Esophagus squamous epithelium (tissue), 5 donors: ENCODE measurements at regions not wholly inside any gene's neighbourhood (a gene's known extent, or its start where the extent isn't known, plus 50 kb on each side); places are given as distances from the start of the nearest gene placed in this dataset.
A peak's percentile ranks its signal among the peaks of the same experiment; 100 is the strongest.

ENCODE experiments used
- DNase-seq: peaks from one replicate; lab custom pipeline; 2025; lab: John Stamatoyannopoulos, UW
- H3K27ac ChIP-seq, 4 donors: fragments of 200-600 bp; sonication (generic); one replicate each; pipeline ENCODE4 v1.5.1; 2016 to 2019; ENCODE audit warnings: mild to moderate bottlenecking in 1 of 4
- H3K27me3 ChIP-seq, 4 donors: fragments of 200-600 bp; sonication (generic); 1 replicate in 3 of 4; 2 replicates in 1 of 4; pipeline versions ENCODE4 v1.5.1 to v1.6.0; 2017 to 2021; ENCODE audit warnings: antibody characterized with exemption in 1 of 4
- H3K36me3 ChIP-seq, 3 donors: fragments of 200-600 bp; sonication (generic); one replicate each; pipeline ENCODE4 v1.5.1; 2016 to 2019
- H3K4me1 ChIP-seq, 3 donors: fragments of 200-600 bp; sonication (generic); one replicate each; pipeline ENCODE4 v1.5.1; 2017 to 2019
- H3K4me3 ChIP-seq, 4 donors: fragments of 200-600 bp; sonication (generic); 1 replicate in 3 of 4; 2 replicates in 1 of 4; pipeline ENCODE4 v1.5.1; 2016 to 2019; ENCODE audit warnings: mild to moderate bottlenecking in 2 of 4, moderate library complexity in 1 of 4
- H3K9me3 ChIP-seq, 3 donors: fragments of 200-600 bp; sonication (generic); one replicate each; pipeline ENCODE4 v1.5.1; 2016 to 2019
- POLR2A ChIP-seq, 4 donors: fragments of 450-650 bp; IDR thresholded peaks; one replicate each; pipeline ENCODE4 v1.6.1; 2017; ENCODE audit warnings: antibody characterized with exemption in 4 of 4, mild to moderate bottlenecking in 4 of 4, moderate library complexity in 3 of 4
- WGBS, 2 donors: methylation state at CpG; one replicate each; pipeline ENCODE4 v1.1.5; 2018; 5-methylcytosine and 5-hydroxymethylcytosine counted together
- intact Hi-C: fragments of 100-400 bp; cut with DNase I; formaldehyde crosslinking; loops from one replicate; pipeline ENCODE4 v1.15.0; 2022
- TF ChIP-seq, protein P1 (sequence below), 6 experiments: fragments of 450-650 bp in 4 of 6; fragments of 200-600 bp in 2 of 6; sonication (generic) in 2 of 6; IDR thresholded peaks; one replicate each; pipeline ENCODE4 v1.5.1; 2016 to 2019; ENCODE audit warnings: antibody characterized with exemption in 6 of 6, mild to moderate bottlenecking in 4 of 6, moderate library complexity in 4 of 6
- donor health status: DM: yes; HTN: yes; CAD: no.

DNA sequence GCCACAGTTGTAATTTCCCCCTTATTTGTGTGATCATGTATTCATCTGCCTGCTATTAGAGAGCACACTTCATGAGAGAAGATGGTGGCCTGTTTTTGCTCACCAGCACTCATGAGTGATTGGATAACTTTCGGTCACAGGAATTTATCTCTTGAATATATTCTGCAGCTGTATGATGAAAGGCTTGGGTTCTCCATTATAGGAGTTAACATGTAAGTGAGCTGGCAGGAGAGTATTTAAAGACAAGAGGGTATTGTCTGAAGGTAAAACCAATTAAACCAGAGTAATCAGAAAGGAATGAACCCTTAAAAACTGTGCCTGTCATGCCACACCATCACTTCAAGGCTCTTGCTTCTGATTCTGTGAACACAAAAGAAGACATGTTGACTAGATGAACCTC, 574.9 kb upstream of the CAMK1G start:
- no peak for TF ChIP-seq POLR2A (IDR thresholded peaks at IDR 0.05)
- TF ChIP-seq, protein P1, sequence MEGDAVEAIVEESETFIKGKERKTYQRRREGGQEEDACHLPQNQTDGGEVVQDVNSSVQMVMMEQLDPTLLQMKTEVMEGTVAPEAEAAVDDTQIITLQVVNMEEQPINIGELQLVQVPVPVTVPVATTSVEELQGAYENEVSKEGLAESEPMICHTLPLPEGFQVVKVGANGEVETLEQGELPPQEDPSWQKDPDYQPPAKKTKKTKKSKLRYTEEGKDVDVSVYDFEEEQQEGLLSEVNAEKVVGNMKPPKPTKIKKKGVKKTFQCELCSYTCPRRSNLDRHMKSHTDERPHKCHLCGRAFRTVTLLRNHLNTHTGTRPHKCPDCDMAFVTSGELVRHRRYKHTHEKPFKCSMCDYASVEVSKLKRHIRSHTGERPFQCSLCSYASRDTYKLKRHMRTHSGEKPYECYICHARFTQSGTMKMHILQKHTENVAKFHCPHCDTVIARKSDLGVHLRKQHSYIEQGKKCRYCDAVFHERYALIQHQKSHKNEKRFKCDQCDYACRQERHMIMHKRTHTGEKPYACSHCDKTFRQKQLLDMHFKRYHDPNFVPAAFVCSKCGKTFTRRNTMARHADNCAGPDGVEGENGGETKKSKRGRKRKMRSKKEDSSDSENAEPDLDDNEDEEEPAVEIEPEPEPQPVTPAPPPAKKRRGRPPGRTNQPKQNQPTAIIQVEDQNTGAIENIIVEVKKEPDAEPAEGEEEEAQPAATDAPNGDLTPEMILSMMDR (IDR thresholded peaks at IDR 0.05) = no peak
- intact Hi-C loops = no loop called here
- Histone ChIP-seq H3K36me3 (no peaks in the 10 kb centered on the region), H3K9me3 (no peaks in the 10 kb centered on the region), H3K27ac (no peak overlapping the region), H3K27me3 (no peaks in the 10 kb centered on the region), H3K4me3 (no peak overlapping the region), H3K4me1 (peaks cover 0 to 19% (median 0%) of the 10 kb centered on the region in 3 donors)
- 100% methylated on average over 1 of the region's 1 CpG for WGBS, 2 donors
- no peak for DNase-seq

GRCh38 chr1:209010475-209011230, 572.9 kb upstream of the CAMK1G start:
- no peaks in the 10 kb centered on the region for H3K36me3 ChIP-seq
- intact Hi-C loops = no loop called here
- no peak for DNase-seq
- peaks cover 0 to 19% (median 0%) of the 10 kb centered on the region in 3 donors for H3K4me1 ChIP-seq
- WGBS, 2 donors = 68 to 79% methylated on average over 6 of the region's 6 CpGs
- no peaks in the 10 kb centered on the region for H3K9me3 ChIP-seq
- H3K27ac ChIP-seq = no peak overlapping the region
- no peak for TF ChIP-seq POLR2A (IDR thresholded peaks at IDR 0.05)
- TF ChIP-seq, protein P1 (IDR thresholded peaks at IDR 0.05) = no peak
- H3K27me3 ChIP-seq = no peaks in the 10 kb centered on the region
- H3K4me3 ChIP-seq = no peak overlapping the region

DNA sequence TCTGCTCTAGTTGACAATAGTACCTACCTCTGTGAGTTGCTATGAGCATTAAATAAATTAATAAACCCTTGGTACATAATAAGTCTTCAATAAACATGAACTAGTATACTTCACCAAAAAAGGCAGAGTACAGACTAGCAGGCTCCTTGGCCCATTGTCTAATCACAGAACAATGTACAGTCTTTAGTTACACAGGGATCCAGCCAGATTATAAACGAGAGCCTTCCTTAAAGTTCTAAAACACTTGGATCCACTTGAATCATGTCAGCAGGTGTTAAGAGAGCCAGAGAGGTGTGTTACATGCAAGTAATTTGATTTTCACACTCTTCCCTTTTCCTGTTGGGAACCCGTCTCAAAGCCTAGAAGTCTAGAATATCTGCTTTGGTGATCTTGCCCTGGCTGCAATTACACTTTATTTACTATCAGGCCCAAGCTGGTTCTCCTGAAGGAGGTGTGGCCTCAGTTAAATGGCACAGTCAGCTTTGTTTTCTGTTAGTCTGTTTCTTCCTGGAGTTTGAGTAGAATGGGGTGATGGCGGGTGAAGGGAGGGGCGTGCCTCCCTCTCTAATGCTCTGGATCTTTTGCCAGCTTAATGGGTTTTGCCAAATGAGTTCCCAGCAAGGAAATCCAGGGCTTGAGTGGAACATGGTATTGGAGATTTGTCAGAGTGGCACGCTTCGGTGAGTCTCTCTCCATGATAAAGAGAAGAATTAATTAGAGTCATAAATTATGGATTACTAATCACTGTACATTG, 570.9 kb upstream of the CAMK1G start:
- WGBS, 2 donors = 28 to 65% methylated on average over 6 of the region's 6 CpGs
- intact Hi-C loops = no loop called here
- Histone ChIP-seq H3K27me3 (no peaks in the 10 kb centered on the region), H3K4me3 (no peak overlapping the region), H3K9me3 (peaks cover 0 to 10% (median 0%) of the 10 kb centered on the region in 3 donors), H3K27ac (peak overlapping the region in 3 of 4 donors; percentile 11 to 64 (median 59)), H3K36me3 (no peaks in the 10 kb centered on the region), H3K4me1 (peaks cover 0 to 19% (median 0%) of the 10 kb centered on the region in 3 donors)
- no peak for DNase-seq
- TF ChIP-seq, protein P1 (IDR thresholded peaks at IDR 0.05) = no peak
- TF ChIP-seq POLR2A (IDR thresholded peaks at IDR 0.05) = no peak

- TF ChIP-seq POLR2A (IDR thresholded peaks at IDR 0.05) = no peak
- TF ChIP-seq, protein P1 (IDR thresholded peaks at IDR 0.05) = no peak
Observed at GRCh38 chr1:209015092-209015491, 568.4 kb upstream of the CAMK1G start.

GRCh38 chr1:209021622-209022021, 561.9 kb upstream of the CAMK1G start:
- peaks cover 0 to 34% (median 3%) of the 10 kb centered on the region in 3 donors for H3K9me3 ChIP-seq

More at GRCh38 chr1:209015092-209015491, 568.4 kb upstream of the CAMK1G start:
- no peak overlapping the region for H3K27ac ChIP-seq
- no peaks in the 10 kb centered on the region for H3K27me3 ChIP-seq
- no peak overlapping the region for H3K4me3 ChIP-seq
- intact Hi-C loops = no loop called here
- DNase-seq = no peak
- no peaks in the 10 kb centered on the region for H3K36me3 ChIP-seq
- peaks cover 0 to 19% (median 0%) of the 10 kb centered on the region in 3 donors for H3K4me1 ChIP-seq
- H3K9me3 ChIP-seq = peaks cover 0 to 26% (median 2%) of the 10 kb centered on the region in 3 donors

More at GRCh38 chr1:209021622-209022021, 561.9 kb upstream of the CAMK1G start:
- no peaks in the 10 kb centered on the region for H3K36me3 ChIP-seq
- DNase-seq = no peak
- no peaks in the 10 kb centered on the region for H3K4me1 ChIP-seq
- intact Hi-C loops = no loop called here
- no peak overlapping the region for H3K27ac ChIP-seq
- TF ChIP-seq POLR2A (IDR thresholded peaks at IDR 0.05) = no peak
- TF ChIP-seq, protein P1 (IDR thresholded peaks at IDR 0.05) = no peak
- H3K4me3 ChIP-seq = no peak overlapping the region
- H3K27me3 ChIP-seq = no peaks in the 10 kb centered on the region
